K562 (cell line): ENCODE measurements at regions not wholly inside any gene's neighbourhood (a gene's known extent, or its start where the extent isn't known, plus 50 kb on each side); places are given as distances from the start of the nearest gene placed in this dataset.

Experiments
- ATAC-seq: fragments of 200-7000 bp; cut with Tn5 transposase; 3 replicates; pipeline ENCODE4 v1.9.1; 2020; ENCODE audit warnings: moderate library complexity
- BruUV-seq: library from RNA; stranded (reverse); fragments of 400-500 nt; replicated peaks from 2 replicates; lab custom pipeline; 2021; lab: Mats Ljungman, UMichigan
- CTCF ChIA-PET: fragments of 300-600 bp; formaldehyde crosslinking; extraction: SDS; loops from one replicate; lab custom pipeline; 2021; ENCODE audit warnings: low intra/inter-chr PET ratio; lab: Yijun Ruan, JAX
- POLR2A ChIA-PET: fragments of 300-600, 350-650 bp; sonication (Branson Sonifier 250); formaldehyde crosslinking; extraction: SDS; loops from one replicate; lab custom pipeline; 2021; ENCODE audit warnings: antibody characterized with exemption, inconsistent platforms; lab: Yijun Ruan, JAX
- DNase-seq, 4 experiments: peaks; one replicate each; pipeline versions ENCODE4 v3.0.0 to v3.0.0-alpha.2; 2011 to 2018; ENCODE audit warnings: low spot score in 3 of 4, mixed read lengths in 3 of 4; ENCODE audit errors: extremely low read depth in 1 of 4
- FAIRE-seq: peaks from 2 replicates; lab custom pipeline; 2011; peaks lifted over from hg19 to GRCh38; lab: Jason Lieb, UNC
- H2AFZ ChIP-seq: 2 replicates; pipeline ENCODE4 v1.6.0; 2011; ENCODE audit warnings: low read depth, low read length, control low read depth, inconsistent platforms
- H3K27ac ChIP-seq: fragments of 200-600 bp; 3 replicates; pipeline ENCODE4 v1.8.0; 2011; ENCODE audit warnings: low read depth, mild to moderate bottlenecking, control low read depth, inconsistent platforms, low read length, moderate library complexity, mixed read lengths; ENCODE audit errors: extremely low read depth
- H3K27me3 ChIP-seq, 2 experiments: fragments of 300-600 bp in 1 of 2; 2 replicates in 1 of 2; 3 replicates in 1 of 2; pipeline versions ENCODE4 v1.6.0 to v1.8.0; 2011; ENCODE audit warnings: inconsistent platforms in 2 of 2, low read length in 2 of 2, mild to moderate bottlenecking in 1 of 2, mixed read lengths in 1 of 2, moderate library complexity in 1 of 2; ENCODE audit not compliant: control insufficient read depth in 2 of 2, insufficient read depth in 2 of 2
- H3K36me3 ChIP-seq: fragments of 300-600 bp; 3 replicates; pipeline ENCODE4 v1.8.0; 2011; ENCODE audit warnings: mild to moderate bottlenecking, low read length, inconsistent platforms; ENCODE audit not compliant: control insufficient read depth, insufficient read depth
- H3K4me1 ChIP-seq, 2 experiments: fragments of 200-600 bp in 1 of 2; replicated peaks in 1 of 2; 2 replicates in 1 of 2; 3 replicates in 1 of 2; pipeline versions ENCODE4 v1.5.1 to v1.8.0; 2011; ENCODE audit warnings: inconsistent platforms in 2 of 2, low read length in 2 of 2, mild to moderate bottlenecking in 1 of 2, mixed read lengths in 1 of 2, moderate library complexity in 1 of 2; ENCODE audit not compliant: control insufficient read depth in 2 of 2, insufficient read depth in 2 of 2
- H3K4me2 ChIP-seq: 2 replicates; pipeline ENCODE4 v1.6.1; 2011; ENCODE audit warnings: low read length, control low read depth, inconsistent platforms, mixed read lengths; ENCODE audit not compliant: insufficient read depth
- H3K4me3 ChIP-seq: fragments of 200-600 bp; sonication (generic), shearing (Covaris generic); 2 replicates; pipeline ENCODE4 v1.5.1; 2016; ENCODE audit warnings: control low read depth, inconsistent platforms
- H3K79me2 ChIP-seq: fragments of 200-600 bp; 3 replicates; pipeline ENCODE4 v1.8.0; 2011; ENCODE audit warnings: low read length, inconsistent platforms; ENCODE audit not compliant: control insufficient read depth, insufficient read depth
- H3K9ac ChIP-seq, 2 experiments: 2 replicates each; pipeline versions ENCODE4 v1.6.0 to v1.6.1; 2011; ENCODE audit warnings: low read depth in 2 of 2, low read length in 2 of 2, control low read depth in 1 of 2, inconsistent platforms in 1 of 2, mild to moderate bottlenecking in 1 of 2, mixed read lengths in 1 of 2; ENCODE audit not compliant: insufficient read depth in 1 of 2
- H3K9me1 ChIP-seq: one replicate; pipeline ENCODE4 v1.6.0; 2011; ENCODE audit warnings: inconsistent platforms, mild to moderate bottlenecking, low read length, moderate library complexity; ENCODE audit not compliant: control insufficient read depth, insufficient read depth
- H3K9me3 ChIP-seq: replicated peaks from 2 replicates; pipeline ENCODE4 v1.5.1; 2011; ENCODE audit warnings: low read depth, low read length, inconsistent platforms; ENCODE audit not compliant: control insufficient read depth, insufficient read depth
- H4K20me1 ChIP-seq: replicated peaks from 2 replicates; pipeline ENCODE4 v1.6.1; 2011; ENCODE audit warnings: low read length, inconsistent platforms, mixed read lengths; ENCODE audit not compliant: control insufficient read depth, insufficient read depth
- ETS2 ChIP-seq: IDR thresholded peaks from 2 replicates; pipeline ENCODE4 v1.6.1; 2016; ENCODE audit warnings: borderline replicate concordance, missing genetic modification characterization, mild to moderate bottlenecking, moderate library complexity, missing compliant biosample characterization; ENCODE audit not compliant: poor library complexity, severe bottlenecking
- MTA2 ChIP-seq: fragments of 450-650 bp; IDR thresholded peaks from 2 replicates; pipeline ENCODE4 v1.6.1; 2016; ENCODE audit warnings: low read depth
- TEAD1 ChIP-seq, 2 experiments: fragments of 450-650 bp in 1 of 2; sonication (generic) in 1 of 2; formaldehyde crosslinking; IDR thresholded peaks; 2 replicates each; pipeline versions ENCODE4 v1.4.0 to v1.8.0; 2020 to 2022; ENCODE audit warnings: mild to moderate bottlenecking in 2 of 2, missing genetic modification reagents in 1 of 2
- WGBS: fragments of 100-300 bp; shearing (Covaris generic); methylation state at CpG from one replicate; pipeline ENCODE4 v1.1.6; 2016; ENCODE audit warnings: low coverage, mixed read lengths; ENCODE audit not compliant: insufficient coverage; ENCODE audit errors: missing lambda C conversion rate; 5-methylcytosine and 5-hydroxymethylcytosine counted together
- in situ Hi-C: fragments of 300-500 bp; cut with MboI; formaldehyde crosslinking; loops from 4 replicates; pipeline ENCODE4 v1.15.0; 2018; ENCODE audit warnings: inconsistent platforms, mixed read lengths
- intact Hi-C: fragments of 100-400 bp; cut with micrococcal nuclease; formaldehyde crosslinking; loops from 2 replicates; pipeline ENCODE4 v1.14.2; 2022

GRCh38 chr16:85220125-85220839, 108.0 kb upstream of the CIBAR2 start:
- no peaks in the 10 kb centered on the region for H3K9me3 ChIP-seq
- no peak overlapping the region for H2AFZ ChIP-seq
- intact Hi-C loops: no loop called here
- peaks cover 17 to 45% of the 10 kb centered on the region in 2 experiments for H3K4me1 ChIP-seq
- H3K4me3 ChIP-seq: no peak overlapping the region
- no peaks in the 10 kb centered on the region; the same call in 2 of the 3 replicates for H3K36me3 ChIP-seq
- H3K79me2 ChIP-seq: peaks cover 3% of the 10 kb centered on the region; the same call in 2 of the 3 replicates
- H3K4me2 ChIP-seq: no peak overlapping the region
- no peak for TF ChIP-seq TEAD1 (CRISPR knock-in tag; IDR thresholded peaks at IDR 0.05)
- no peak for TF ChIP-seq MTA2
- TF ChIP-seq ETS2 (tag): no peak
- DNase-seq (no peak), ATAC-seq (no peak), FAIRE-seq (no peak)
- no TSS peak for BruUV-seq
- no peaks in the 10 kb centered on the region for H3K27me3 ChIP-seq
- peaks cover 21% of the 10 kb centered on the region for H4K20me1 ChIP-seq
- in situ Hi-C loops: no loop called here
- CTCF ChIA-PET: no interaction called here
- POLR2A ChIA-PET: interaction anchor here (0.8 to 1.1 kb wide), 2 partner anchors 8 to 13 kb away, joined by 3 read pairs; no protein-coding TSS in a partner anchor
- no peak overlapping the region for H3K27ac ChIP-seq
- H3K9me1 ChIP-seq: peaks cover 5% of the 10 kb centered on the region
- H3K9ac ChIP-seq: no peak overlapping the region
- 76% methylated on average over 27 of the region's 31 CpGs for WGBS
